ENCODE measurements at regions not wholly inside any gene's neighbourhood (a gene's known extent, or its start where the extent isn't known, plus 50 kb on each side); places are given as distances from the start of the nearest gene placed in this dataset.

GRCh38 chr5:143593723-143594122 is 190.2 kb upstream of the NR3C1 start (continued):
- TF ChIP-seq HDAC6 (IDR thresholded peaks at IDR 0.05; ENCODE audit: low read depth, low read length) = no peak
- TF ChIP-seq RNF2 (IDR thresholded peaks at IDR 0.05; ENCODE audit: borderline replicate concordance, low read depth, low read length, missing control alignments, poor library complexity, severe bottlenecking) = no peak
